Esophagus muscularis mucosa (tissue), 4 donors: ENCODE measurements at regions not wholly inside any gene's neighbourhood (a gene's known extent, or its start where the extent isn't known, plus 50 kb on each side); places are given as distances from the start of the nearest gene placed in this dataset.

Experiments used
- EP300 ChIP-seq: sonication (generic); formaldehyde crosslinking; IDR thresholded peaks from one replicate; pipeline ENCODE4 v1.6.1; 2017; ENCODE audit warnings: antibody characterized with exemption
- POLR2A ChIP-seq: fragments of 450-650 bp; IDR thresholded peaks from one replicate; pipeline ENCODE4 v1.6.1; 2017; ENCODE audit warnings: antibody characterized with exemption, moderate library complexity, mild to moderate bottlenecking, low read depth
- POLR2AphosphoS5 ChIP-seq, 2 donors: sonication (generic); formaldehyde crosslinking; IDR thresholded peaks; one replicate each; pipeline ENCODE4 v1.6.1; 2017; ENCODE audit warnings: antibody characterized with exemption in 2 of 2
- TF ChIP-seq, protein P1 (sequence below), 3 experiments: fragments of 200-600 bp in 2 of 3; fragments of 450-650 bp in 1 of 3; sonication (generic) in 2 of 3; IDR thresholded peaks; one replicate each; pipeline ENCODE4 v1.5.1; 2017 to 2019; ENCODE audit warnings: antibody characterized with exemption in 3 of 3, mild to moderate bottlenecking in 2 of 3, moderate library complexity in 1 of 3

DNA sequence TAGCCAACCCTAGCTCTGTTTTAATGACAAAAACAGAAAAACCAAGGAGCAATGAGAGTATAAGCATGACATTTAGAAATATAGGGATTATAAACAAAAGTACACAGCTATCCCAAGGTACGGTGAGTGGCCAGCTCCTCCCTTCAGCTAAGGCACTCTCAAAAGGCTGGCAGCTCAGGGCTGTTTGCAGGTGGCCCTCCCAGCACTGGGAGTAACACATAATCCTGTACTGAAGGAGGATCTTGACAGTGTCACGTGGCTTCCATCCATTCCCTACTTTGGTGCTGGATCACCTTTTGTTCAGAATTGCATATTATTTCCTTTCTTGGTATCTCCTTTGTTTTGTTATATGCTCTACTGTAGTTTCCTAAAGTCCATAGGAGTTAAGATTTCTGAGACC, 500.8 kb downstream of the KCNJ18 start:
- TF ChIP-seq POLR2AphosphoS5 (IDR thresholded peaks at IDR 0.05) (no peak), POLR2A (no peak), EP300 (no peak)
- TF ChIP-seq, protein P1, sequence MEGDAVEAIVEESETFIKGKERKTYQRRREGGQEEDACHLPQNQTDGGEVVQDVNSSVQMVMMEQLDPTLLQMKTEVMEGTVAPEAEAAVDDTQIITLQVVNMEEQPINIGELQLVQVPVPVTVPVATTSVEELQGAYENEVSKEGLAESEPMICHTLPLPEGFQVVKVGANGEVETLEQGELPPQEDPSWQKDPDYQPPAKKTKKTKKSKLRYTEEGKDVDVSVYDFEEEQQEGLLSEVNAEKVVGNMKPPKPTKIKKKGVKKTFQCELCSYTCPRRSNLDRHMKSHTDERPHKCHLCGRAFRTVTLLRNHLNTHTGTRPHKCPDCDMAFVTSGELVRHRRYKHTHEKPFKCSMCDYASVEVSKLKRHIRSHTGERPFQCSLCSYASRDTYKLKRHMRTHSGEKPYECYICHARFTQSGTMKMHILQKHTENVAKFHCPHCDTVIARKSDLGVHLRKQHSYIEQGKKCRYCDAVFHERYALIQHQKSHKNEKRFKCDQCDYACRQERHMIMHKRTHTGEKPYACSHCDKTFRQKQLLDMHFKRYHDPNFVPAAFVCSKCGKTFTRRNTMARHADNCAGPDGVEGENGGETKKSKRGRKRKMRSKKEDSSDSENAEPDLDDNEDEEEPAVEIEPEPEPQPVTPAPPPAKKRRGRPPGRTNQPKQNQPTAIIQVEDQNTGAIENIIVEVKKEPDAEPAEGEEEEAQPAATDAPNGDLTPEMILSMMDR (IDR thresholded peaks at IDR 0.05): no peak
